ENCODE measurements at regions not wholly inside any gene's neighbourhood (a gene's known extent, or its start where the extent isn't known, plus 50 kb on each side); places are given as distances from the start of the nearest gene placed in this dataset.
"Not testable (repeated sequence)": the region's sequence is repeated elsewhere in the genome, so short reads cannot be mapped to it uniquely, and the experiment has no call there.

- Histone ChIP-seq H3K27ac (no peak overlapping the region), H3K4me1 (no peaks in the 10 kb centered on the region), H3K36me3 (no peaks in the 10 kb centered on the region), H3K9me3 (peaks cover 11 to 97% (median 82%) of the 10 kb centered on the region in 8 donors), H3K27me3 (replicated peaks in 1 of 7) (no peaks in the 10 kb centered on the region), H3K4me3 (no peak overlapping the region)
- DNase-seq: peak; percentile 63
- TF ChIP-seq POLR2A (IDR thresholded peaks at IDR 0.05) (no peak), CTCF (IDR thresholded peaks at IDR 0.05 in 8 of 11, conservative IDR thresholded peaks at IDR 0.05 in 3 of 11) (no peak), POLR2AphosphoS5 (IDR thresholded peaks at IDR 0.05) (no peak)
- intact Hi-C loops (cut with DNase I; ENCODE audit: low total_unique reads): no loop called here
- WGBS, 5 donors: 86 to 91% (median 87%) methylated on average over 3 of the region's 3 CpGs
Observed at GRCh38 chr22:11626422-11626773, 3901.6 kb upstream of the OR11H1 start.

DNA sequence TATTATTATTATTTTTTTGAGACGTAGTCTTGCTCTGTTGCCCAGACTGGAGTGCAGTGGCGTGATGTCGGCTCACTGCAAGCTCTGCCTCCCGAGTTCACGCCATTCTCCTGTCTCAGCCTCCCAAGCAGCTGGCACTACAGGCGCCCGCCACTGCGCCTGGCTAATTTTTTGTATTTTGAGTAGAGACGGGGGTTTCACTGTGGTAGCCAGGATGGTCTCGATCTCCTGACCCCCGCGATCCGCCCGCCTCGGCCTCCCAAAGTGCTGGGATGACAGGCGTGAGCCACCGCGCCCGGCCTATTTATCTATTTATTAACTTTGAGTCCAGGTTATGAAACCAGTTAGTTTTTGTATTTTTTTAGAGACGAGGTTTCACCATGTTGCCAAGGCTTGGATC is 3901.0 kb upstream of the OR11H1 start:
- peak; percentile 71 for DNase-seq
- H3K36me3 ChIP-seq; intact Hi-C loops (cut with DNase I; ENCODE audit: low total_unique reads); H3K27me3 ChIP-seq (replicated peaks in 1 of 7); H3K27ac ChIP-seq; H3K4me3 ChIP-seq; H3K4me1 ChIP-seq: not testable (repeated sequence)
- peaks cover 11 to 91% (median 77%) of the 10 kb centered on the region in 8 donors for H3K9me3 ChIP-seq
- WGBS, 5 donors: 91 to 95% (median 94%) methylated on average over 20 of the region's 20 CpGs

- peak; percentile 80 for DNase-seq
- peaks cover 11 to 87% (median 76%) of the 10 kb centered on the region in 8 donors for H3K9me3 ChIP-seq
- H3K4me3 ChIP-seq: no peak overlapping the region
- no peak for TF ChIP-seq CTCF (IDR thresholded peaks at IDR 0.05 in 8 of 11, conservative IDR thresholded peaks at IDR 0.05 in 3 of 11)
- TF ChIP-seq POLR2A (IDR thresholded peaks at IDR 0.05): no peak
- no peak for TF ChIP-seq POLR2AphosphoS5 (IDR thresholded peaks at IDR 0.05)
- no peaks in the 10 kb centered on the region for H3K27me3 ChIP-seq (replicated peaks in 1 of 7)
- intact Hi-C loops (cut with DNase I; ENCODE audit: low total_unique reads): no loop called here
- no peaks in the 10 kb centered on the region for H3K4me1 ChIP-seq
- H3K27ac ChIP-seq: no peak overlapping the region
- H3K36me3 ChIP-seq: no peaks in the 10 kb centered on the region
- 88 to 94% (median 91%) methylated on average over 25 to 31 of the region's 31 CpGs for WGBS, 5 donors
Observed at GRCh38 chr22:11627436-11627797, 3900.6 kb upstream of the OR11H1 start.

DNA sequence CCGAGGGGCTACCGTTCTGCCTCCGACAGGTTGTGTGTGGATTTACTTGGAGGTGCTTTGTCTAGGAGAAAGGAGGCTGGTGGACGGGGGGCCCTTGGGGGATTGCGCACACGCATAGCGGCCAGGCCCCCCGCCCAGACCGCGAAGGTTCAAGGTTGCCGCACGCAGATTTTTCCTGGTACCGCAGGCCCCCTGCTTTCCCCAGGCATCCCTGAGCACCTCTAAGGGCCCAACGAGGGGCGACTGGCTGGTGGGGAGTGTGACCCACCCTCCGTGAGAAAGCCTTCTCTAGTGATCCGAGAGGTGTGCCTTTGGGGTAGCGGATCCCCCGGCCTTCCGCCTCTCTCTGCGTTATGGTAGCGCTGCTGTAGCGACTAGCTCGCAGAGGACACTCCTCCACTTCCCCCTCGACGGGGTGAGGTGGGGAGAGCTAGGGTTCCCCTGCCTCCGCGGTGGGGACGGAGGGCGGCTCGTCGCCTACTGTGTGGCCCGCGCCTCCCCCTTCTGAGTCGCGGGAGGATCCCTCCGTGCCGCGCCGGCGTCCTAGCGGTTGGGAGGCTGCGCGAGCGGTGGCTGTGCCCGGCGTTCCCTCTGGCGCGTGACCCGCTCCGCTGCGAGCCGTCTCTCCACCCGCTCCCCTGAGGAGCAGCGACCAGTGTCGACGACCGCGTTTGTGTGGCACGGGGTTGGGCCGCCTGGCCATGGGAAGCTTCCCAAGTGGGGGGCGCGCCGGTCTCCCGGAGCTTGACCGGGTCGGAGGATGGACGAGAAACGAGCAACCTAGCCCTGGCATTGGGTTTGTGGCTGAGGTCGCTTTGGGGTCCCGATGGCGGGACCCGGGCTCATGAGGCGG is 3900.0 kb upstream of the OR11H1 start:
- peaks cover 11 to 81% (median 73%) of the 10 kb centered on the region in 8 donors for H3K9me3 ChIP-seq
- H3K27ac ChIP-seq: no peak overlapping the region
- peak; percentile 77 for DNase-seq

More for the DNA sequence above, 3900.0 kb upstream of the OR11H1 start:
- intact Hi-C loops (cut with DNase I; ENCODE audit: low total_unique reads): no loop called here
- TF ChIP-seq CTCF (IDR thresholded peaks at IDR 0.05 in 8 of 11, conservative IDR thresholded peaks at IDR 0.05 in 3 of 11): no peak
- no peak for TF ChIP-seq POLR2A (IDR thresholded peaks at IDR 0.05)
- no peak for TF ChIP-seq POLR2AphosphoS5 (IDR thresholded peaks at IDR 0.05)
- Histone ChIP-seq H3K4me1 (no peaks in the 10 kb centered on the region), H3K36me3 (no peaks in the 10 kb centered on the region), H3K27me3 (replicated peaks in 1 of 7) (no peaks in the 10 kb centered on the region), H3K4me3 (no peak overlapping the region)
- WGBS, 5 donors: 90 to 94% (median 94%) methylated on average over 71 to 74 of the region's 74 CpGs
